ENCODE measurements at regions not wholly inside any gene's neighbourhood (a gene's known extent, or its start where the extent isn't known, plus 50 kb on each side); places are given as distances from the start of the nearest gene placed in this dataset.

DNA sequence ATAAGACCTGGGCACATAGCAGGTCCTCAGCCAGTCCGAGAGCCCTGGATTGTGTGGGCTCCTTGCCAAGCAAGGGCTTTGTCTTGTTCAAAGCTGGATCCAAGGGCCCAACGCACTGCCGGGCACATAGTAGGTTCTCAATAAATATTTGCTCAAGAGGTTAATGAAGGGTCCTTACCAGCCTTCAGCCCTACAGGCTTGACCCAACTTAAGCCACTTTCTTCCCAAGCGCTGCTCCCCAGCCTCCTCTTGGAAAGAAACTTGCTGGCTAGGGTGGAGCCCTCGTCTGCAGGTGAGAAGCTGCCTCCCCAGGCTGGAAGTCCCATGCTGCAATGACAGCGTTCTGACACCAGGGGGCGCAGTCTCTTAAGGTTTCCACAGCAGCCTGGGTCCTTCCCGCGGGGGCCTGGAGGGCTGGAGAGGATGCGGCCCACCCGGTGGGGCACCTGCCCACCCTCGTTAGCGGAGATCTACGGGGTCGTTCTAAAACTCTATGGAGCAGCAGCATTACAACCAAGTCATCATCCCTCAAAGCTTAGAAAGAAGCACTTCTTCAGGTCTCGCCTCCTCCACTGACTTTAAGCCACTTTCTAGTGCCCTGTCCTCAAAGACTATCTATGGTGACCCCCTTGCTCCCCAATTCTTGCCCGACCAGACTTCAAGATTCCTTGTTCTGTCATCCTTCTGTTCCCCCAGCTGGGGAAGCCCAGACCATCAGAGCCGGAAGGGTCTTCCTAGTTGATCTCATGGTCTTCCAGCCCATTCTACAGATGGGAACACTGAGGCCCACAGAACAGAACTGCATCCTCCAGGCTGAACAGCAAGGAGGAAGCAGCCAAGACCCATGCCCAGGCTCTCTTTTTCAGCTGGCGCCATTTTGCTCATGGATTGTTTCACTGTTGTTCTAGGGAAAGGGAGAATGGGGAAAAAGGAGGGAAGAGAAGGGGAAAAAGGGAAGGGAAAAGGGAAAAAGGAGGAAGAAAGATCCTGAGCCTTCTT, 115.4 kb downstream of the LHX2 start:
- H3K27me3 ChIP-seq (ENCODE audit: control insufficient read depth in 2 of 2, insufficient read depth in 2 of 2, low read length in 2 of 2) = no peaks in the 10 kb centered on the region
- H3K4me3 ChIP-seq (replicated peaks in 1 of 3; ENCODE audit: insufficient read depth in 1 of 3, low read depth in 1 of 3, low read length in 3 of 3) = no peak overlapping the region
- dilution Hi-C loops (cut with MboI; ENCODE audit: extremely low pct_ligation_motif_present, low sequenced_read_pairs) (no loop called here), intact Hi-C loops (cut with micrococcal nuclease) (loop anchor here (1.0 to 5.0 kb wide), 6 partner anchors 140 to 725 kb away; no protein-coding TSS in a partner anchor)
- FAIRE-seq = peak; percentile 95
- ChIA-PET CTCF (interaction anchor here (0.5 to 2.6 kb wide), 49 partner anchors 10 to 581 kb away, joined by 3 to 36 read pairs (median 5); partner anchors contain the start of gene NEK6), POLR2A (no interaction called here)
- no peak overlapping the region for H3K9ac ChIP-seq (replicated peaks; ENCODE audit: extremely low read depth, insufficient read depth, low read length)
- H3K4me2 ChIP-seq (ENCODE audit: insufficient read depth, low read length) = no peak overlapping the region
- H3K36me3 ChIP-seq (ENCODE audit: control insufficient read depth in 2 of 2, extremely low read depth in 1 of 2, insufficient read depth in 2 of 2, low read length in 2 of 2) = no peaks in the 10 kb centered on the region
- H2AFZ ChIP-seq (ENCODE audit: low read depth, low read length) = no peak overlapping the region
- no peaks in the 10 kb centered on the region for H3K79me2 ChIP-seq (ENCODE audit: control insufficient read depth, insufficient read depth, low read length)
- H3K4me1 ChIP-seq (ENCODE audit: control insufficient read depth, extremely low read depth, insufficient read depth, low read length) = no peaks in the 10 kb centered on the region
- TF ChIP-seq EZH2 (IDR thresholded peaks at IDR 0.05; ENCODE audit: borderline replicate concordance, low read depth, low read length, severe bottlenecking) = no peak
- TF ChIP-seq, protein P1, sequence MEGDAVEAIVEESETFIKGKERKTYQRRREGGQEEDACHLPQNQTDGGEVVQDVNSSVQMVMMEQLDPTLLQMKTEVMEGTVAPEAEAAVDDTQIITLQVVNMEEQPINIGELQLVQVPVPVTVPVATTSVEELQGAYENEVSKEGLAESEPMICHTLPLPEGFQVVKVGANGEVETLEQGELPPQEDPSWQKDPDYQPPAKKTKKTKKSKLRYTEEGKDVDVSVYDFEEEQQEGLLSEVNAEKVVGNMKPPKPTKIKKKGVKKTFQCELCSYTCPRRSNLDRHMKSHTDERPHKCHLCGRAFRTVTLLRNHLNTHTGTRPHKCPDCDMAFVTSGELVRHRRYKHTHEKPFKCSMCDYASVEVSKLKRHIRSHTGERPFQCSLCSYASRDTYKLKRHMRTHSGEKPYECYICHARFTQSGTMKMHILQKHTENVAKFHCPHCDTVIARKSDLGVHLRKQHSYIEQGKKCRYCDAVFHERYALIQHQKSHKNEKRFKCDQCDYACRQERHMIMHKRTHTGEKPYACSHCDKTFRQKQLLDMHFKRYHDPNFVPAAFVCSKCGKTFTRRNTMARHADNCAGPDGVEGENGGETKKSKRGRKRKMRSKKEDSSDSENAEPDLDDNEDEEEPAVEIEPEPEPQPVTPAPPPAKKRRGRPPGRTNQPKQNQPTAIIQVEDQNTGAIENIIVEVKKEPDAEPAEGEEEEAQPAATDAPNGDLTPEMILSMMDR (IDR thresholded peaks at IDR 0.05; ENCODE audit: extremely low read depth in 1 of 2, insufficient read depth in 1 of 2, low read depth in 1 of 2, low read length in 2 of 2) = peak; percentile 90 to 96
- H3K9me3 ChIP-seq (replicated peaks; ENCODE audit: control insufficient read depth, insufficient read depth, low read length) = no peaks in the 10 kb centered on the region
- BruUV-seq (replicated peaks) = no TSS peak
- no peaks in the 10 kb centered on the region for H3K9me1 ChIP-seq (replicated peaks; ENCODE audit: control insufficient read depth, extremely low read depth, insufficient read depth, low read length)
- no peak overlapping the region for H3K27ac ChIP-seq (ENCODE audit: insufficient read depth, low read depth, low read length)
- no peaks in the 10 kb centered on the region for H4K20me1 ChIP-seq (replicated peaks; ENCODE audit: control insufficient read depth, extremely low read depth, insufficient read depth, low read length)
- peak; percentile 67 for DNase-seq (ENCODE audit: low read depth, low spot score)
